Spleen (tissue), 7 donors: ENCODE measurements at regions not wholly inside any gene's neighbourhood (a gene's known extent, or its start where the extent isn't known, plus 50 kb on each side); places are given as distances from the start of the nearest gene placed in this dataset.

Experiments used
- POLR2A ChIP-seq, 3 donors: fragments of 450-650 bp; IDR thresholded peaks; one replicate each; pipeline ENCODE4 v1.5.1; 2017; ENCODE audit warnings: antibody characterized with exemption in 3 of 3, mild to moderate bottlenecking in 1 of 3
- POLR2AphosphoS5 ChIP-seq, 3 donors: sonication (generic); formaldehyde crosslinking; IDR thresholded peaks; one replicate each; pipeline ENCODE4 v1.5.1; 2017; ENCODE audit warnings: antibody characterized with exemption in 3 of 3
- TF ChIP-seq, protein P1 (sequence below), 11 experiments: fragments of 200-600 bp in 7 of 11; fragments of 450-650 bp in 4 of 11; sonication (generic) in 4 of 11; IDR thresholded peaks in 8 of 11; conservative IDR thresholded peaks in 3 of 11; 1 replicate in 7 of 11; 2 replicates in 4 of 11; pipeline versions ENCODE4 v1.4.0 to v1.8.0; 2016 to 2021; ENCODE audit warnings: antibody characterized with exemption in 11 of 11, inconsistent platforms in 4 of 11, mild to moderate bottlenecking in 1 of 11
- donor health status: DM: no; HTN: no; CAD: no; lungs with moderate emphysema.
- donor health status: DM: no; HTN: no; CAD: no.
- donor health status: DM: no; HTN: no; CAD: no.

- TF ChIP-seq, protein P1, sequence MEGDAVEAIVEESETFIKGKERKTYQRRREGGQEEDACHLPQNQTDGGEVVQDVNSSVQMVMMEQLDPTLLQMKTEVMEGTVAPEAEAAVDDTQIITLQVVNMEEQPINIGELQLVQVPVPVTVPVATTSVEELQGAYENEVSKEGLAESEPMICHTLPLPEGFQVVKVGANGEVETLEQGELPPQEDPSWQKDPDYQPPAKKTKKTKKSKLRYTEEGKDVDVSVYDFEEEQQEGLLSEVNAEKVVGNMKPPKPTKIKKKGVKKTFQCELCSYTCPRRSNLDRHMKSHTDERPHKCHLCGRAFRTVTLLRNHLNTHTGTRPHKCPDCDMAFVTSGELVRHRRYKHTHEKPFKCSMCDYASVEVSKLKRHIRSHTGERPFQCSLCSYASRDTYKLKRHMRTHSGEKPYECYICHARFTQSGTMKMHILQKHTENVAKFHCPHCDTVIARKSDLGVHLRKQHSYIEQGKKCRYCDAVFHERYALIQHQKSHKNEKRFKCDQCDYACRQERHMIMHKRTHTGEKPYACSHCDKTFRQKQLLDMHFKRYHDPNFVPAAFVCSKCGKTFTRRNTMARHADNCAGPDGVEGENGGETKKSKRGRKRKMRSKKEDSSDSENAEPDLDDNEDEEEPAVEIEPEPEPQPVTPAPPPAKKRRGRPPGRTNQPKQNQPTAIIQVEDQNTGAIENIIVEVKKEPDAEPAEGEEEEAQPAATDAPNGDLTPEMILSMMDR (IDR thresholded peaks at IDR 0.05 in 8 of 11, conservative IDR thresholded peaks at IDR 0.05 in 3 of 11): no peak
- TF ChIP-seq POLR2AphosphoS5 (IDR thresholded peaks at IDR 0.05) (no peak), POLR2A (IDR thresholded peaks at IDR 0.05) (no peak)
Observed at GRCh38 chr5:102040326-102040725, 255.8 kb downstream of the SLCO4C1 start.
